Skin of body (tissue), 2 donors: ENCODE measurements at regions not wholly inside any gene's neighbourhood (a gene's known extent, or its start where the extent isn't known, plus 50 kb on each side); places are given as distances from the start of the nearest gene placed in this dataset. TPM values are rescaled to one million over a fixed set of nuclear protein-coding genes. Genes with fewer than 3 reads are reported as not detected.

Experiments used
- DNase-seq: peaks from one replicate; lab custom pipeline; 2025; lab: John Stamatoyannopoulos, UW
- small RNA-seq: library from RNA; depleted of rRNA; stranded (forward); fragments of <200 nt; gene quantifications from one replicate; pipeline ENCODE3, GENCODE V24; 2014; ENCODE audit warnings: low replicate concordance

DNA sequence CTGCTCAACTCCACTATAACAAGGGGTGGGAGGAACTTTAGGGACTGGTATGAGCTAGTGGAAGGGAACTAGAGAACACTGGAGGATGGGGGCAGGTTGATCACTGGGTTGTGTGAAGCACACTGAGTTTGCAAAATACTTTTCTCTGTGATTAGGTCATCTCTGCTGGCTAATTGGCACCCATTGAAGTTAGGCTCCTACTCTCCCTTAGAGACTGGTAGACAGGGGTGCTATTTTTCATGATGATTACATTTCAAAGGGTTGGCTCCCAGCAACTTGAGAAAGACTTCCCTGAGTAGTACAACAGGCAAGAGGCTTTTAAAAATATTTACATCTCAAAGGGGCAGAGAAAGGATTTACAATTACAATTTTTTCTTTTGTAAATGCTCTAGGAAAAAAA is 50.4 kb upstream of the MTAP start:
- DNase-seq = no peak

Small RNAs in the stretch of these regions (small RNA-seq; reads per million reads assigned to genes)
- not detected for gene RN7SL151P
